H9 (cell line): ENCODE measurements at regions not wholly inside any gene's neighbourhood (a gene's known extent, or its start where the extent isn't known, plus 50 kb on each side); places are given as distances from the start of the nearest gene placed in this dataset.

Source experiments
- DNase-seq: peaks from one replicate; pipeline ENCODE4 v3.0.0-alpha.2; 2017
- H2AFZ ChIP-seq: one replicate; pipeline ENCODE4 v1.6.1; 2013; ENCODE audit warnings: mild to moderate bottlenecking, low read length, control low read depth, moderate library complexity
- H2AK5ac ChIP-seq: 2 replicates; pipeline ENCODE4 v1.6.1; 2013; ENCODE audit warnings: low read length, control low read depth, mixed read lengths; ENCODE audit not compliant: insufficient read length
- H2BK120ac ChIP-seq: one replicate; pipeline ENCODE4 v1.6.1; 2013; ENCODE audit warnings: low read depth, mild to moderate bottlenecking, low read length, control low read depth, inconsistent platforms; ENCODE audit not compliant: poor library complexity, severe bottlenecking
- H2BK12ac ChIP-seq: 2 replicates; pipeline ENCODE4 v1.6.1; 2013; ENCODE audit warnings: low read length, control low read depth, mixed read lengths, low read depth; ENCODE audit not compliant: insufficient read length
- H2BK15ac ChIP-seq: 2 replicates; pipeline ENCODE4 v1.6.1; 2013; ENCODE audit warnings: low read depth, low read length, control low read depth
- H2BK20ac ChIP-seq: one replicate; pipeline ENCODE4 v1.6.1; 2013; ENCODE audit warnings: low read depth, mild to moderate bottlenecking, low read length, control low read depth, inconsistent platforms; ENCODE audit not compliant: poor library complexity, severe bottlenecking
- H2BK5ac ChIP-seq: 2 replicates; pipeline ENCODE4 v1.6.1; 2013; ENCODE audit warnings: low read length, control low read depth, mixed read lengths; ENCODE audit not compliant: insufficient read length
- H3K14ac ChIP-seq: 2 replicates; pipeline ENCODE4 v1.6.1; 2013; ENCODE audit warnings: low read length, control low read depth; ENCODE audit not compliant: insufficient read depth
- H3K18ac ChIP-seq: 2 replicates; pipeline ENCODE4 v1.6.1; 2013; ENCODE audit warnings: low read depth, mild to moderate bottlenecking, mixed read lengths, low read length, control low read depth; ENCODE audit not compliant: insufficient read length
- H3K23ac ChIP-seq: 2 replicates; pipeline ENCODE4 v1.6.1; 2013; ENCODE audit warnings: low read length, control low read depth, mixed read lengths, low read depth; ENCODE audit not compliant: insufficient read length
- H3K23me2 ChIP-seq: 2 replicates; pipeline ENCODE4 v1.6.1; 2013; ENCODE audit warnings: low read depth, mild to moderate bottlenecking, mixed read lengths, low read length, control low read depth; ENCODE audit not compliant: insufficient read length, poor library complexity, severe bottlenecking
- H3K27ac ChIP-seq: 2 replicates; pipeline ENCODE4 v1.5.1; 2013; ENCODE audit warnings: low read length, control low read depth, mixed read lengths, low read depth; ENCODE audit not compliant: insufficient read length
- H3K27me3 ChIP-seq: 2 replicates; pipeline ENCODE4 v1.6.1; 2013; ENCODE audit warnings: low read length, control low read depth, inconsistent platforms; ENCODE audit not compliant: insufficient read depth
- H3K4ac ChIP-seq: 2 replicates; pipeline ENCODE4 v1.6.1; 2013; ENCODE audit warnings: low read depth, mild to moderate bottlenecking, control low read depth, inconsistent platforms, low read length, moderate library complexity
- H3K4me1 ChIP-seq: 2 replicates; pipeline ENCODE4 v1.6.1; 2013; ENCODE audit warnings: low read length, control low read depth, inconsistent platforms; ENCODE audit not compliant: insufficient read depth
- H3K4me2 ChIP-seq: 2 replicates; pipeline ENCODE4 v1.6.1; 2013; ENCODE audit warnings: low read length, control low read depth, mixed read lengths; ENCODE audit not compliant: insufficient read length, insufficient read depth
- H3K56ac ChIP-seq: 2 replicates; pipeline ENCODE4 v1.6.1; 2013; ENCODE audit warnings: low read depth, mild to moderate bottlenecking, mixed read lengths, low read length, control low read depth; ENCODE audit not compliant: insufficient read length
- H3K79me1 ChIP-seq: 2 replicates; pipeline ENCODE4 v1.6.1; 2013; ENCODE audit warnings: low read depth, mild to moderate bottlenecking, moderate library complexity, low read length, control low read depth, inconsistent platforms; ENCODE audit not compliant: insufficient read depth, poor library complexity, severe bottlenecking
- H3K79me2 ChIP-seq: 2 replicates; pipeline ENCODE4 v1.6.1; 2013; ENCODE audit warnings: low read length, control low read depth, inconsistent platforms; ENCODE audit not compliant: insufficient read depth
- H3K9ac ChIP-seq: 2 replicates; pipeline ENCODE4 v1.6.1; 2013; ENCODE audit warnings: low read length, control low read depth, mixed read lengths; ENCODE audit not compliant: insufficient read length; ENCODE audit errors: extremely low read depth
- H3K9me3 ChIP-seq: one replicate; pipeline ENCODE4 v1.6.1; 2013; ENCODE audit warnings: low read depth, low read length, inconsistent platforms; ENCODE audit not compliant: control insufficient read depth
- H3T11ph ChIP-seq: one replicate; pipeline ENCODE4 v1.6.1; 2013; ENCODE audit warnings: mild to moderate bottlenecking, low read length, control low read depth, inconsistent platforms
- H4K20me1 ChIP-seq: one replicate; pipeline ENCODE4 v1.6.1; 2013; ENCODE audit not compliant: control insufficient read depth, insufficient read length, insufficient read depth
- H4K5ac ChIP-seq: 2 replicates; pipeline ENCODE4 v1.6.1; 2013; ENCODE audit warnings: low read depth, mild to moderate bottlenecking, mixed read lengths, low read length, control low read depth; ENCODE audit not compliant: insufficient read length
- H4K8ac ChIP-seq: replicated peaks from 2 replicates; pipeline ENCODE4 v1.6.1; 2013; ENCODE audit warnings: low read length, control low read depth, mixed read lengths, low read depth; ENCODE audit not compliant: insufficient read length
- H4K91ac ChIP-seq: 2 replicates; pipeline ENCODE4 v1.6.1; 2013; ENCODE audit warnings: low read depth, mild to moderate bottlenecking, moderate library complexity, mixed read lengths, low read length, control low read depth; ENCODE audit not compliant: insufficient read length
- H3K27ac Mint-ChIP-seq, 3 experiments: 2 replicates in 2 of 3; 3 replicates in 1 of 3; pipeline ENCODE4 v1.8.0; 2020 to 2021; ENCODE audit warnings: mixed read lengths in 3 of 3, mild to moderate bottlenecking in 1 of 3, moderate library complexity in 1 of 3
- H3K27me3 Mint-ChIP-seq: 2 replicates; pipeline ENCODE4 v1.8.0; 2021; ENCODE audit warnings: low read depth, mild to moderate bottlenecking, moderate library complexity, mixed read lengths
- H3K36me3 Mint-ChIP-seq, 3 experiments: 2 replicates in 2 of 3; 3 replicates in 1 of 3; pipeline ENCODE4 v1.8.0; 2020 to 2021; ENCODE audit warnings: low read depth in 3 of 3, mixed read lengths in 3 of 3; ENCODE audit not compliant: insufficient read depth in 1 of 3
- H3K4me1 Mint-ChIP-seq, 2 experiments: 2 replicates each; pipeline ENCODE4 v1.8.0; 2020; ENCODE audit warnings: mixed read lengths in 2 of 2
- H3K4me3 Mint-ChIP-seq, 2 experiments: 2 replicates in 1 of 2; 3 replicates in 1 of 2; pipeline ENCODE4 v1.8.0; 2020 to 2021; ENCODE audit warnings: mild to moderate bottlenecking in 2 of 2, mixed read lengths in 2 of 2, moderate library complexity in 1 of 2
- H3K9me3 Mint-ChIP-seq, 2 experiments: 2 replicates in 1 of 2; 3 replicates in 1 of 2; pipeline ENCODE4 v1.8.0; 2020; ENCODE audit warnings: mild to moderate bottlenecking in 2 of 2, mixed read lengths in 2 of 2, moderate library complexity in 1 of 2
- WGBS: extraction: QIAGEN DNeasy Blood & Tissue Kit; methylation state at CpG from one replicate; pipeline ENCODE4 v1.1.7; 2013; ENCODE audit warnings: missing lambda C conversion rate, low lambda C conversion rate, mixed read lengths; ENCODE audit not compliant: insufficient read length; ENCODE audit errors: extremely low coverage; 5-methylcytosine and 5-hydroxymethylcytosine counted together
- TF ChIP-seq, protein P1 (sequence below): fragments of 200-600 bp; sonication (generic); conservative IDR thresholded peaks from 3 replicates; pipeline ENCODE4 v1.8.0; 2021; ENCODE audit warnings: antibody characterized with exemption, mild to moderate bottlenecking

- Histone ChIP-seq H2BK120ac (no peak overlapping the region), H3K23me2 (no peaks in the 10 kb centered on the region), H2AFZ (no peak overlapping the region), H2AK5ac (no peak overlapping the region), H3K4me1 (no peaks in the 10 kb centered on the region), H3K56ac (no peak overlapping the region), H2BK12ac (no peak overlapping the region), H3K27ac (no peak overlapping the region), H3K23ac (no peak overlapping the region), H3T11ph (no peak overlapping the region), H4K8ac (no peak overlapping the region), H3K9ac (no peak overlapping the region), H3K27me3 (no peaks in the 10 kb centered on the region), H3K9me3 (no peaks in the 10 kb centered on the region), H2BK15ac (no peak overlapping the region), H3K79me1 (no peaks in the 10 kb centered on the region), H3K18ac (no peak overlapping the region), H4K91ac (no peak overlapping the region), H2BK20ac (no peak overlapping the region), H3K4ac (no peak overlapping the region), H3K79me2 (no peaks in the 10 kb centered on the region), H3K14ac (no peak overlapping the region), H3K4me2 (no peak overlapping the region), H4K5ac (no peak overlapping the region), H2BK5ac (no peak overlapping the region), H4K20me1 (no peaks in the 10 kb centered on the region)
- no peaks in the 10 kb centered on the region for H3K36me3 Mint-ChIP-seq
- TF ChIP-seq, protein P1, sequence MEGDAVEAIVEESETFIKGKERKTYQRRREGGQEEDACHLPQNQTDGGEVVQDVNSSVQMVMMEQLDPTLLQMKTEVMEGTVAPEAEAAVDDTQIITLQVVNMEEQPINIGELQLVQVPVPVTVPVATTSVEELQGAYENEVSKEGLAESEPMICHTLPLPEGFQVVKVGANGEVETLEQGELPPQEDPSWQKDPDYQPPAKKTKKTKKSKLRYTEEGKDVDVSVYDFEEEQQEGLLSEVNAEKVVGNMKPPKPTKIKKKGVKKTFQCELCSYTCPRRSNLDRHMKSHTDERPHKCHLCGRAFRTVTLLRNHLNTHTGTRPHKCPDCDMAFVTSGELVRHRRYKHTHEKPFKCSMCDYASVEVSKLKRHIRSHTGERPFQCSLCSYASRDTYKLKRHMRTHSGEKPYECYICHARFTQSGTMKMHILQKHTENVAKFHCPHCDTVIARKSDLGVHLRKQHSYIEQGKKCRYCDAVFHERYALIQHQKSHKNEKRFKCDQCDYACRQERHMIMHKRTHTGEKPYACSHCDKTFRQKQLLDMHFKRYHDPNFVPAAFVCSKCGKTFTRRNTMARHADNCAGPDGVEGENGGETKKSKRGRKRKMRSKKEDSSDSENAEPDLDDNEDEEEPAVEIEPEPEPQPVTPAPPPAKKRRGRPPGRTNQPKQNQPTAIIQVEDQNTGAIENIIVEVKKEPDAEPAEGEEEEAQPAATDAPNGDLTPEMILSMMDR: no peak
- no peaks in the 10 kb centered on the region for H3K27me3 Mint-ChIP-seq
- DNase-seq: no peak
- no peak overlapping the region for H3K4me3 Mint-ChIP-seq
- H3K4me1 Mint-ChIP-seq: peaks cover 5 to 10% of the 10 kb centered on the region in 2 experiments
- H3K27ac Mint-ChIP-seq: no peak overlapping the region
- no peaks in the 10 kb centered on the region for H3K9me3 Mint-ChIP-seq
- no CpG with 5 or more reads among the region's 8 CpGs for WGBS
These were observed 942.6 kb upstream of the SLC10A2 start for GRCh38 chr13:104008541-104009435.
